ENCODE measurements at regions not wholly inside any gene's neighbourhood (a gene's known extent, or its start where the extent isn't known, plus 50 kb on each side); places are given as distances from the start of the nearest gene placed in this dataset.

- TF ChIP-seq PKNOX1 (IDR thresholded peaks at IDR 0.05) (no peak), HCFC1 (IDR thresholded peaks at IDR 0.05; ENCODE audit: low read length) (no peak), MTA3 (IDR thresholded peaks at IDR 0.05; ENCODE audit: borderline replicate concordance, low read length) (no peak), RB1 (IDR thresholded peaks at IDR 0.05; ENCODE audit: borderline replicate concordance) (no peak), NRF1 (conservative IDR thresholded peaks at IDR 0.05; ENCODE audit: low read depth, low read length) (no peak)
These were observed 1826.3 kb upstream of the IGFBP7 start (continued) for GRCh38 chr4:58936436-58936835.

GRCh38 chr4:58940167-58940566 is 1830.0 kb upstream of the IGFBP7 start:
- WGBS (ENCODE audit: insufficient coverage, insufficient replicate concordance, low lambda C conversion rate, missing lambda C conversion rate): 13% methylated on average over 3 of the region's 3 CpGs
- Histone ChIP-seq H3K27me3 (replicated peaks in 1 of 2; ENCODE audit: control insufficient read depth in 2 of 2, insufficient read depth in 2 of 2, low read length in 1 of 2) (no peaks in the 10 kb centered on the region), H3K4me2 (ENCODE audit: control insufficient read depth, insufficient read depth) (0 out of 2 replicates have a peak overlapping the region, but pooled peaks have one; percentile 33), H3K4me1 (ENCODE audit: control insufficient read depth, insufficient read depth, low read length) (no peaks in the 10 kb centered on the region), H2AFZ (ENCODE audit: control insufficient read depth, low read depth, low read length) (peak overlapping the region; percentile 47; the same call in 1 of the 2 replicates), H3K4me3 (no peak overlapping the region), H3K9ac (ENCODE audit: control insufficient read depth, insufficient read depth, low read length) (no peak overlapping the region), H3K79me2 (ENCODE audit: control insufficient read depth, insufficient read depth, low read length) (no peaks in the 10 kb centered on the region), H4K20me1 (ENCODE audit: control insufficient read depth, insufficient read depth) (no peaks in the 10 kb centered on the region), H3K27ac (ENCODE audit: control insufficient read depth, insufficient read depth) (no peak overlapping the region), H3K36me3 (ENCODE audit: control insufficient read depth in 2 of 2, insufficient read depth in 2 of 2, low read length in 1 of 2) (no peaks in the 10 kb centered on the region), H3K9me3 (replicated peaks; ENCODE audit: control insufficient read depth, insufficient read depth, low read length) (no peaks in the 10 kb centered on the region)
- RAD21 ChIA-PET (ENCODE audit: unreplicated experiment): no interaction called here
- ATAC-seq (peak; percentile 87), FAIRE-seq (no peak), DNase-seq (ENCODE audit: low read depth, low spot score) (no peak)
- TF ChIP-seq MEF2B (IDR thresholded peaks at IDR 0.05; ENCODE audit: partially characterized antibody, poor library complexity, severe bottlenecking) (no peak), CBX5 (IDR thresholded peaks at IDR 0.05; ENCODE audit: low read depth) (no peak), RELB (IDR thresholded peaks at IDR 0.05; ENCODE audit: low read depth) (no peak), BACH1 (IDR thresholded peaks at IDR 0.05; ENCODE audit: borderline replicate concordance) (no peak)
- CTCF ChIA-PET: interaction anchor here (1.2 kb wide), 1 partner anchor 10 kb away, joined by 3 read pairs; no protein-coding TSS in a partner anchor
- intact Hi-C loops (cut with micrococcal nuclease; ENCODE audit: unreplicated experiment) (no loop called here), in situ Hi-C loops (cut with MboI) (no loop called here)
- no TSS peak for BruUV-seq (replicated peaks)
- SMC1A ChIA-PET (ENCODE audit: uncharacterized antibody, unreplicated experiment): interaction anchor here (1.7 kb wide), 1 partner anchor 19 kb away, joined by 3 read pairs; no protein-coding TSS in a partner anchor
- POLR2A ChIA-PET: no interaction called here

Measured in GM12878 (cell line).